ENCODE measurements at regions not wholly inside any gene's neighbourhood (a gene's known extent, or its start where the extent isn't known, plus 50 kb on each side); places are given as distances from the start of the nearest gene placed in this dataset.

DNA sequence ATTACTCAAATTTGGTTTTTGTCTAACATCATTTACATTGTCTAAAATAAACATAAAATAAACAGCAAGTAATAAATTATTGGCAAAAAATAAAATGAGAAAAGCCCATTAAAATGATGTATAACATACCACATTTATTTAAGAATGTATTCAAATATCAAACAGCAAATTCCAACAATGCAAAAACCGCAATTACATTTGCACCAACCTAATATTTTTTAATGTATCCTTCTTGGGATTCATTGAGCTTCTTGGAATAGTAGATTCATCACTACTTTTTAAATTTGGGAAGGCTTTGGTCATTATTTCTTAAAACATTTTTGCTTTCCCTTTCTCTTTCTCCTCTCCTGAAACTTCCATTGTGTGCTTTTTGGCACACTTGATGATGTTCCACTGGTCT, 400.2 kb downstream of the MAGEE1 start:
- Histone ChIP-seq H2BK5ac (ENCODE audit: low read depth, low read length, poor library complexity, severe bottlenecking) (no peak overlapping the region), H2BK20ac (ENCODE audit: low read depth, low read length) (no peak overlapping the region), H3K4me1 (ENCODE audit: control insufficient read depth, insufficient read depth, low read length) (no peaks in the 10 kb centered on the region), H2AFZ (replicated peaks; ENCODE audit: low read length, poor library complexity) (no peak overlapping the region), H3K27ac (ENCODE audit: insufficient read depth, low read length) (no peak overlapping the region), H3K9me3 (ENCODE audit: control insufficient read depth, insufficient read depth, low read length) (no peaks in the 10 kb centered on the region), H3K9me1 (ENCODE audit: insufficient read depth, low read length) (no peaks in the 10 kb centered on the region), H4K91ac (ENCODE audit: insufficient read depth, low read depth, low read length) (no peak overlapping the region), H3K4ac (ENCODE audit: low read depth, low read length) (no peak overlapping the region), H3K36me3 (ENCODE audit: control insufficient read depth, insufficient read depth, low read length) (no peaks in the 10 kb centered on the region), H2BK15ac (ENCODE audit: low read depth, low read length) (no peak overlapping the region), H3K4me2 (ENCODE audit: low read depth, low read length) (no peak overlapping the region), H4K5ac (ENCODE audit: low read depth, low read length) (no peak overlapping the region), H3K56ac (ENCODE audit: extremely low read depth, insufficient read depth, low read length) (no peak overlapping the region), H3K18ac (ENCODE audit: low read depth, low read length) (no peak overlapping the region), H3K4me3 (ENCODE audit: insufficient read depth, low read depth, low read length) (no peak overlapping the region), H3K23ac (ENCODE audit: low read depth, low read length) (no peak overlapping the region), H3K9ac (ENCODE audit: low read depth, low read length) (no peak overlapping the region), H3K27me3 (ENCODE audit: control insufficient read depth, insufficient read depth, low read length) (no peaks in the 10 kb centered on the region), H3K14ac (replicated peaks; ENCODE audit: low read depth, low read length) (no peak overlapping the region), H3K79me1 (ENCODE audit: low read depth in 1 of 2, low read length in 2 of 2) (no peaks in the 10 kb centered on the region), H2BK120ac (ENCODE audit: low read depth, low read length) (no peak overlapping the region), H2AK9ac (replicated peaks; ENCODE audit: low read depth, low read length, poor library complexity) (no peak overlapping the region), H4K8ac (ENCODE audit: low read depth in 2 of 2, low read length in 2 of 2) (no peak overlapping the region), H4K20me1 (ENCODE audit: insufficient read depth, low read length) (no peaks in the 10 kb centered on the region), H2AK5ac (ENCODE audit: low read depth, low read length) (no peak overlapping the region)
- TF ChIP-seq RAD21 (IDR thresholded peaks at IDR 0.05; ENCODE audit: low read length), result no peak
- TF ChIP-seq MXI1 (IDR thresholded peaks at IDR 0.05; ENCODE audit: borderline replicate concordance, low read depth, low read length), result no peak
- TF ChIP-seq CTCF (conservative IDR thresholded peaks at IDR 0.05; ENCODE audit: low read depth, low read length), result no peak
- TF ChIP-seq MAFK (IDR thresholded peaks at IDR 0.05; ENCODE audit: low read depth, low read length), result no peak
- no peak for TF ChIP-seq CHD1 (IDR thresholded peaks at IDR 0.05; ENCODE audit: low read depth, low read length)
- no peak for TF ChIP-seq MAZ (IDR thresholded peaks at IDR 0.05; ENCODE audit: borderline replicate concordance, low read depth, low read length)
- no peak for TF ChIP-seq POLR2A (IDR thresholded peaks at IDR 0.05; ENCODE audit: low read depth, low read length)
- no peak for TF ChIP-seq FOS (IDR thresholded peaks at IDR 0.05; ENCODE audit: low read depth, low read length)
- no peak for TF ChIP-seq ELK1 (IDR thresholded peaks at IDR 0.05; ENCODE audit: borderline replicate concordance, low read depth, low read length)
- no peak for TF ChIP-seq CEBPB (IDR thresholded peaks at IDR 0.05; ENCODE audit: low read depth, low read length)
- no peak for TF ChIP-seq RFX5 (IDR thresholded peaks at IDR 0.05; ENCODE audit: low read depth, low read length)
- TF ChIP-seq SMC3 (IDR thresholded peaks at IDR 0.05; ENCODE audit: low read depth, low read length), result no peak
- no peak for TF ChIP-seq NFE2L2 (IDR thresholded peaks at IDR 0.05; ENCODE audit: low read depth, low read length)
- DNase-seq, result no peak
- dilution Hi-C loops (cut with HindIII; ENCODE audit: low sequenced_read_pairs, unreplicated experiment) (no loop called here), intact Hi-C loops (cut with micrococcal nuclease) (no loop called here), in situ Hi-C loops (cut with MboI; ENCODE audit: low sequenced_read_pairs) (no loop called here)
- ATAC-seq (ENCODE audit: low read depth), result no peak
- no CpG with 5 or more reads among the region's 1 CpG for WGBS, 2 experiments (ENCODE audit: extremely low coverage in 2 of 2, insufficient read length in 1 of 2)
- no TSS peak for BruUV-seq (replicated peaks)
- POLR2A ChIA-PET (ENCODE audit: unreplicated experiment), result interaction anchor here (0.6 kb wide), 1 partner anchor 84 kb away, joined by 3 read pairs; no protein-coding TSS in a partner anchor
- CTCF ChIA-PET, result no interaction called here

All from IMR-90 (cell line).